ENCODE measurements at regions not wholly inside any gene's neighbourhood (a gene's known extent, or its start where the extent isn't known, plus 50 kb on each side); places are given as distances from the start of the nearest gene placed in this dataset.
A peak's percentile ranks its signal among the peaks of the same experiment; 100 is the strongest.

DNA sequence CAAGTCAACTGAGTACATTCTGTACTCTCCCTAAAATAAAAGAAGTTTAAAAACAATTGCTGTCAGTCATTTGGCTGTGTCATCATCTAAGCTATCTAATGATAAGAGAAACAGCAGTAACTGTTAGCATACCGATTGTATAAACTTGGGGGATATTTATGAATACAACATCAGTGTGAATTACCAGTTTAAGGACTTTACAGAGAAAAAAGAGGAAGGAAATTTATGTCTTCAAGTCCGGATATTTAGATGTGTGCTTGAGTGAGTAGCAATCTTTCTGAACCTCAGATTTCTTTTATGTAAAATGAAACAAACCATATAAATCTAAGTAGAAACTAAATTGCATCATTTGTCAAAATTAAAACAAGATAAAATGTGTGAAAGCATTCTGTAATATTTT is 1557.0 kb downstream of the MRPL39 start:
- intact Hi-C loops (cut with micrococcal nuclease): no loop called here

DNA sequence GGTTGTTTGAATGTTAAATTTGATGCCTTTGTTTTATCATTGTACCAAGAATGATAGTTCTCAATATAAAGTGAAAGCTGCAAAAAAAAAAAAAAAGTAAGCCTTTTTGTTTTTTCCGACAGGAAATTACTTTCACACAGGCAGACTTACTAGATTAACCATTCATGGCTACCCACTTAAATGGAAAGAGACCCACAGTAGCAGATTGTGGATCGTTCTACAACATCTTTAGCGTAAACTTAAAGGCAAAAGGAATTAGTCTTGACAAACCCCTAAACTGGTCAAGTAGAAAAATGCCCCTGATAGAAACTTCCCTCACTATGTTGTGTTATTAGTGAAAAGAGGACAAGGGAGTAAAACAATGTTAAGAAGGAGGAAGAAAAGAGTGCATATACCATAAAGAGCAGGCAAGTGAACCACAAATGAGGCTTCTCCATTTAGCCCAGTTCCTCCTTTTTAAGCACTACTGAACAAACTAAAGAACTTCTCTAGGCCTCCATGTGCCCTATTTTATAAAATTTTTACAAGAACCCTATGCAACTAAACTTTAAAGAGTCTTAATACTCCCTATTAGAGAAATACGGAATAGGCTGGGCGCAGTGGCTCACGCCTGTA is 1560.3 kb downstream of the MRPL39 start:
- ChIA-PET POLR2A (no interaction called here), CTCF (no interaction called here)
- Mint-ChIP-seq H3K27ac (peak overlapping the region in 7 of 9 donors; percentile 10 to 77 (median 39)), H3K4me1 (peaks cover 0 to 39% (median 19%) of the 10 kb centered on the region in 7 donors), H3K27me3 (no peaks in the 10 kb centered on the region), H3K36me3 (no peaks in the 10 kb centered on the region), H3K9me3 (no peaks in the 10 kb centered on the region), H3K4me3 (peak overlapping the region in 7 of 10 donors; percentile 20 to 72 (median 51))
- Histone ChIP-seq H3K4me1 (ENCODE audit: control insufficient read depth in 2 of 2, insufficient read depth in 2 of 2, low read length in 2 of 2) (peaks cover 0 to 11% of the 10 kb centered on the region in 2 donors), H3K9me3 (ENCODE audit: control insufficient read depth in 2 of 3, low read length in 3 of 3) (no peaks in the 10 kb centered on the region), H3K36me3 (ENCODE audit: control insufficient read depth in 2 of 3, insufficient read depth in 3 of 3, low read length in 3 of 3) (no peaks in the 10 kb centered on the region), H3K27me3 (ENCODE audit: control insufficient read depth in 2 of 2, insufficient read depth in 2 of 2, low read length in 2 of 2) (no peaks in the 10 kb centered on the region), H3K27ac (ENCODE audit: low read depth, low read length) (no peak overlapping the region), H3K4me3 (ENCODE audit: low read length) (no peak overlapping the region)
- DNase-seq (peak in 5 of 9 donors; percentile 8 to 28 (median 15)), ATAC-seq (no peak)
- intact Hi-C loops (cut with micrococcal nuclease): loop anchor here in 1 of 2 donors (2.0 to 5.0 kb wide), 2 partner anchors 78 to 195 kb away; no protein-coding TSS in a partner anchor

More for the DNA sequence above, 1557.0 kb downstream of the MRPL39 start:
- Mint-ChIP-seq H3K27me3 (no peaks in the 10 kb centered on the region), H3K36me3 (no peaks in the 10 kb centered on the region), H3K27ac (peak overlapping the region in 2 of 9 donors; percentile 47 to 52), H3K4me1 (peaks cover 0 to 32% (median 14%) of the 10 kb centered on the region in 7 donors), H3K9me3 (no peaks in the 10 kb centered on the region), H3K4me3 (no peak overlapping the region)
- DNase-seq (no peak), ATAC-seq (no peak)
- CTCF ChIA-PET: no interaction called here
- Histone ChIP-seq H3K27ac (ENCODE audit: low read depth, low read length) (no peak overlapping the region), H3K4me3 (ENCODE audit: low read length) (no peak overlapping the region), H3K9me3 (ENCODE audit: control insufficient read depth in 2 of 3, low read length in 3 of 3) (no peaks in the 10 kb centered on the region), H3K36me3 (ENCODE audit: control insufficient read depth in 2 of 3, insufficient read depth in 3 of 3, low read length in 3 of 3) (no peaks in the 10 kb centered on the region), H3K27me3 (ENCODE audit: control insufficient read depth in 2 of 2, insufficient read depth in 2 of 2, low read length in 2 of 2) (no peaks in the 10 kb centered on the region), H3K4me1 (ENCODE audit: control insufficient read depth in 2 of 2, insufficient read depth in 2 of 2, low read length in 2 of 2) (peaks cover 0 to 11% of the 10 kb centered on the region in 2 donors)
- POLR2A ChIA-PET: no interaction called here

DNA sequence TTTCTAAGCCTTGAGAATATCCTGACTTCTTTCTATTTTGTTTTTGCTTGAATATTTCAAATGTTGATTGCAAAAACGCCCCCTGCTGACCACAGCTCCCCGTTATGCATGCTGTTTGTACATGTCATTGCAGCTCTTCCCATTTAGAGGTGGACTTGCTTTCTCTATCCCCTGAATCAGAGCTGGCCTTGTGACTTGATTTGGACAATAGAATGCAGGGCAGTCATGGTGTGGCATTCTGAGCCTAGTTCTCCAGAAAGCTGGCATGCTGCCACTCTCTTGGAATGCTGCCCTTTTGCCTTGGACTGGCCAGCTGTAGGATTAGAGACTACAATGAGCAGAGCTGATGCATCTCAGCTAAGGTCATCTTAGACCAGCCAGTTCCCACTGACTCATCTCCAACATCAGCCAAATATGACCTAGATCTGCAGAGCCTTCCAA is 1561.5 kb downstream of the MRPL39 start:
- H3K36me3 ChIP-seq (ENCODE audit: control insufficient read depth in 2 of 3, insufficient read depth in 3 of 3, low read length in 3 of 3): no peaks in the 10 kb centered on the region
- Mint-ChIP-seq H3K9me3 (no peaks in the 10 kb centered on the region), H3K27me3 (no peaks in the 10 kb centered on the region), H3K4me1 (peaks cover 0 to 36% (median 19%) of the 10 kb centered on the region in 7 donors), H3K36me3 (no peaks in the 10 kb centered on the region), H3K27ac (peak overlapping the region in 3 of 9 donors; percentile 70 to 81 (median 74)), H3K4me3 (peak overlapping the region in 7 of 10 donors; percentile 26 to 53 (median 41))
- no peaks in the 10 kb centered on the region for H3K27me3 ChIP-seq (ENCODE audit: control insufficient read depth in 2 of 2, insufficient read depth in 2 of 2, low read length in 2 of 2)
- no peaks in the 10 kb centered on the region for H3K9me3 ChIP-seq (ENCODE audit: control insufficient read depth in 2 of 3, low read length in 3 of 3)
- ChIA-PET CTCF (interaction anchor here (0.6 to 1.0 kb wide), 2 partner anchors 18 to 77 kb away, joined by 3 to 4 read pairs; no protein-coding TSS in a partner anchor), POLR2A (interaction anchor here (0.7 to 1.0 kb wide), 2 partner anchors 28 to 158 kb away, joined by 3 read pairs; no protein-coding TSS in a partner anchor)
- peaks cover 0 to 11% of the 10 kb centered on the region in 2 donors for H3K4me1 ChIP-seq (ENCODE audit: control insufficient read depth in 2 of 2, insufficient read depth in 2 of 2, low read length in 2 of 2)
- DNase-seq: peak in 1 of 9 donors; percentile 4
- intact Hi-C loops (cut with micrococcal nuclease): loop anchor here in 1 of 2 donors (2.0 to 5.0 kb wide), 3 partner anchors 77 to 469 kb away; no protein-coding TSS in a partner anchor
- no peak for ATAC-seq
- H3K27ac ChIP-seq (ENCODE audit: low read depth, low read length): no peak overlapping the region
- no peak overlapping the region for H3K4me3 ChIP-seq (ENCODE audit: low read length)

DNA sequence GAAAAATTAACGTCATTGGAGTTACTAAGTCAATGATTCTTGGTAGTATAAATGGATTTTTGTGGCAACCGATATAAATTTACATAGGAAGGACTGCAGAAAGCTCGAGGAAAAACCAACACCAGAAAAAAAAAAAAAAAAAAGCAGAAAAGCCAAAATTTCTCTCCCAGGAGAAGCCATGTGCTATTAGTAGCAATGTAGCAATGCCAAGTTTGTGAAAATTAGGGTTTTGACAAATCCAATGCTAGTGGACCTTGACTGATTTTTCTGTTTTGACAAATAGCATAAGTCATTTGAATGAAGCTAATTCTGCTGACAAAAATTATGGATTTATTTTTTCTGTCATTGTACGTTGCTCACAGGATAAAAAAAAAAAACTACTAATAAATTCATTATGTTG is 1561.9 kb downstream of the MRPL39 start:
- no peaks in the 10 kb centered on the region for H3K36me3 Mint-ChIP-seq
- no peak overlapping the region for H3K27ac Mint-ChIP-seq
- peak overlapping the region in 1 of 10 donors; percentile 32 for H3K4me3 Mint-ChIP-seq
- intact Hi-C loops (cut with micrococcal nuclease): loop anchor here in 1 of 2 donors (2.0 to 5.0 kb wide), 2 partner anchors 193 to 469 kb away; no protein-coding TSS in a partner anchor
- DNase-seq (no peak), ATAC-seq (no peak)
- peaks cover 0 to 34% (median 19%) of the 10 kb centered on the region in 7 donors for H3K4me1 Mint-ChIP-seq
- H3K27me3 Mint-ChIP-seq: no peaks in the 10 kb centered on the region
- H3K9me3 Mint-ChIP-seq: peaks cover 0 to 3% (median 0%) of the 10 kb centered on the region in 11 donors
- Histone ChIP-seq H3K27ac (ENCODE audit: low read depth, low read length) (no peak overlapping the region), H3K4me1 (ENCODE audit: control insufficient read depth in 2 of 2, insufficient read depth in 2 of 2, low read length in 2 of 2) (peaks cover 0 to 11% of the 10 kb centered on the region in 2 donors), H3K36me3 (ENCODE audit: control insufficient read depth in 2 of 3, insufficient read depth in 3 of 3, low read length in 3 of 3) (no peaks in the 10 kb centered on the region), H3K27me3 (ENCODE audit: control insufficient read depth in 2 of 2, insufficient read depth in 2 of 2, low read length in 2 of 2) (no peaks in the 10 kb centered on the region), H3K9me3 (ENCODE audit: control insufficient read depth in 2 of 3, low read length in 3 of 3) (no peaks in the 10 kb centered on the region), H3K4me3 (ENCODE audit: low read length) (no peak overlapping the region)
- ChIA-PET POLR2A (interaction anchor here (0.7 to 1.0 kb wide), 2 partner anchors 29 to 158 kb away, joined by 3 read pairs; no protein-coding TSS in a partner anchor), CTCF (interaction anchor here (0.6 to 1.0 kb wide), 3 partner anchors 12 to 77 kb away, joined by 3 to 4 read pairs (median 4); no protein-coding TSS in a partner anchor)

DNA sequence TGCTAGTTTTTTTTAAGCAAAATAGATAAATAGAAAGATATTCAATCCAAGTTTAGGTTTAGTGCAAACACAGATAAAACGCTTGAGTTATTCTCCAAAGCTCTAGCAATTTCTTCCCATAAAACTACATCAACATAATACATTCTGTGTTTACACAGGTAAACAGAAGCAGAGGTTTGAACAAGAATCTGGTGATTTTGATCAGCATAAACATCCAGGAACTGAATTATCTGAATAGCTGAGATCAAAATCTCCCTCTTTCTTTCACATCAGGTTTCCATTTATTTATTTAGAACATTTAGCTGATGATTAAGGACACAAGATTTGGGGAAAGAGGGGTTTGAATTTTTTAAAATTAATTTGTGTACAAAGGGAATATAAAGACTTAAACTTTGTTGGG is 1564.6 kb downstream of the MRPL39 start:
- Mint-ChIP-seq H3K4me1 (peaks cover 0 to 28% (median 19%) of the 10 kb centered on the region in 7 donors), H3K4me3 (no peak overlapping the region), H3K27ac (no peak overlapping the region), H3K27me3 (no peaks in the 10 kb centered on the region), H3K9me3 (peaks cover 0 to 3% (median 0%) of the 10 kb centered on the region in 11 donors), H3K36me3 (no peaks in the 10 kb centered on the region)
- CTCF ChIA-PET: no interaction called here
- ATAC-seq (no peak), DNase-seq (no peak)
- POLR2A ChIA-PET: no interaction called here
- H3K9me3 ChIP-seq (ENCODE audit: control insufficient read depth in 2 of 3, low read length in 3 of 3): no peaks in the 10 kb centered on the region
- H3K4me3 ChIP-seq (ENCODE audit: low read length): no peak overlapping the region
- H3K27ac ChIP-seq (ENCODE audit: low read depth, low read length): no peak overlapping the region
- peaks cover 0 to 11% of the 10 kb centered on the region in 2 donors for H3K4me1 ChIP-seq (ENCODE audit: control insufficient read depth in 2 of 2, insufficient read depth in 2 of 2, low read length in 2 of 2)
- H3K36me3 ChIP-seq (ENCODE audit: control insufficient read depth in 2 of 3, insufficient read depth in 3 of 3, low read length in 3 of 3): no peaks in the 10 kb centered on the region
- intact Hi-C loops (cut with micrococcal nuclease): no loop called here
- no peaks in the 10 kb centered on the region for H3K27me3 ChIP-seq (ENCODE audit: control insufficient read depth in 2 of 2, insufficient read depth in 2 of 2, low read length in 2 of 2)

DNA sequence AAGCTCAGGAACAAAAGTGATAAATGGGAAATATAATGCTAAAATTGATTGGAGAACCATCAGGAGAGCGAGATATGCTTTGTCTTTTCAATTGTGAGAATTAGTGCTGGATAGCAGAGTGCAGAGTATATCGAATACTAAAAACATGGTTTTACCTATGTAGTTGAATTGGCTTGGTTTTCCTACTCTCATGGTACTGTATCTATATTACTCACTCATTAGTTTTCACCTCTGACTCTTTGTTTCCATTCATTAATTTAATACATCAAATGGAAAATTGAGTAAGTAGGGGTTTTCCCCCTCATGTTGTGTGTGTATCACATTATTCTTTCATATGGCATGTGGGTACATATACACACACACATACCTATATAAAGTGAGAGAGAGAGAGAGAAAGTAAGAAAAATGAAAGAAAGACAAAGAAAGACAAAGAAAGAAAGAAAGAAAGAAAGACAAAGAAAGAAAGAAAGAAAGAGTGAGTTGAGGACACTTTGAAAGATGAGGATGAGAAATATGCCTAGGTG is 1574.5 kb downstream of the MRPL39 start:
- peaks cover 0 to 10% (median 2%) of the 10 kb centered on the region in 5 donors for H3K27me3 Mint-ChIP-seq
- H3K36me3 Mint-ChIP-seq: peaks cover 0 to 5% (median 0%) of the 10 kb centered on the region in 5 donors
- peaks cover 0 to 3% (median 0%) of the 10 kb centered on the region in 3 experiments for H3K9me3 ChIP-seq (ENCODE audit: control insufficient read depth in 2 of 3, low read length in 3 of 3)
- no peak overlapping the region for H3K4me3 ChIP-seq (ENCODE audit: low read length)
- peaks cover 0 to 1% (median 0%) of the 10 kb centered on the region in 7 donors for H3K4me1 Mint-ChIP-seq
- no peaks in the 10 kb centered on the region for H3K36me3 ChIP-seq (ENCODE audit: control insufficient read depth in 2 of 3, insufficient read depth in 3 of 3, low read length in 3 of 3)
- peaks cover 0 to 32% (median 7%) of the 10 kb centered on the region in 11 donors for H3K9me3 Mint-ChIP-seq
- DNase-seq (no peak), ATAC-seq (no peak)
- intact Hi-C loops (cut with micrococcal nuclease): no loop called here
- H3K27me3 ChIP-seq (ENCODE audit: control insufficient read depth in 2 of 2, insufficient read depth in 2 of 2, low read length in 2 of 2): no peaks in the 10 kb centered on the region
- CTCF ChIA-PET: interaction anchor here (1.0 kb wide), 1 partner anchor 12 kb away, joined by 4 read pairs; no protein-coding TSS in a partner anchor
- no peak overlapping the region for H3K27ac Mint-ChIP-seq
- POLR2A ChIA-PET: no interaction called here
- no peak overlapping the region for H3K4me3 Mint-ChIP-seq
- H3K4me1 ChIP-seq (ENCODE audit: control insufficient read depth in 2 of 2, insufficient read depth in 2 of 2, low read length in 2 of 2): no peaks in the 10 kb centered on the region
- H3K27ac ChIP-seq (ENCODE audit: low read depth, low read length): no peak overlapping the region
